HCT116 (cell line): ENCODE measurements at regions not wholly inside any gene's neighbourhood (a gene's known extent, or its start where the extent isn't known, plus 50 kb on each side); places are given as distances from the start of the nearest gene placed in this dataset.

Experiments
- ATAC-seq: fragments of 200-7000 bp; cut with Tn5 transposase; 2 replicates; pipeline ENCODE4 v1.9.1; 2020; ENCODE audit warnings: mild to moderate bottlenecking, moderate library complexity
- BruUV-seq: library from RNA; stranded (reverse); fragments of 400-500 nt; replicated peaks from 2 replicates; lab custom pipeline; 2021; lab: Mats Ljungman, UMichigan
- CTCF ChIA-PET: fragments of 300-600 bp; sonication (Branson Sonifier 250); formaldehyde crosslinking; loops from one replicate; lab custom pipeline; 2021; ENCODE audit warnings: antibody characterized with exemption; lab: Charles Lee
- POLR2A ChIA-PET: fragments of 300-600, 350-600 bp; sonication (Branson Sonifier 250); formaldehyde crosslinking; loops from one replicate; lab custom pipeline; 2021; ENCODE audit warnings: antibody characterized with exemption; lab: Charles Lee
- RAD21 ChIA-PET, 2 experiments: fragments of 300-600 bp; sonication (Branson Sonifier 250); formaldehyde crosslinking; loops; one replicate each; lab custom pipeline; 2023; ENCODE audit warnings: low total read pairs in 2 of 2; ENCODE audit not compliant: uncharacterized antibody in 2 of 2, unreplicated experiment in 2 of 2, low non-redundant PET in 1 of 2; lab: Charles Lee
- DNase-seq: peaks from one replicate; pipeline ENCODE4 v3.0.0-alpha.2; 2010; ENCODE audit warnings: low read depth, low spot score
- H2AFZ ChIP-seq: fragments of 200-600 bp; shearing (Covaris generic), sonication (generic); 2 replicates; pipeline ENCODE4 v1.6.1; 2017; ENCODE audit warnings: low read depth, mixed run types, mixed read lengths, antibody characterized with exemption, low read length; ENCODE audit not compliant: poor library complexity, severe bottlenecking
- H3K27ac ChIP-seq: 2 replicates; pipeline ENCODE4 v1.5.1; 2012; ENCODE audit warnings: low read depth, low read length
- H3K27me3 ChIP-seq: fragments of 200-600 bp; sonication (generic); 2 replicates; pipeline ENCODE4 v1.6.1; 2016; ENCODE audit warnings: mixed run types, low read length, mixed read lengths; ENCODE audit not compliant: insufficient read depth
- H3K36me3 ChIP-seq, 2 experiments: fragments of 200-500 bp in 1 of 2; fragments of 200-600 bp in 1 of 2; sonication (Bioruptor generic) in 1 of 2; sonication (generic) in 1 of 2; 2 replicates each; pipeline versions ENCODE4 v1.5.1 to v1.6.1; 2014 to 2016; ENCODE audit warnings: low read length in 2 of 2, inconsistent platforms in 1 of 2, mixed read lengths in 1 of 2, mixed run types in 1 of 2; ENCODE audit not compliant: insufficient read depth in 2 of 2, control insufficient read depth in 1 of 2
- H3K4me1 ChIP-seq, 2 experiments: fragments of 200-600 bp in 1 of 2; sonication (generic) in 1 of 2; 2 replicates each; pipeline versions ENCODE4 v1.5.1 to v1.6.1; 2012 to 2017; ENCODE audit warnings: low read length in 2 of 2, inconsistent platforms in 1 of 2, mild to moderate bottlenecking in 1 of 2, mixed read lengths in 1 of 2, mixed run types in 1 of 2, moderate library complexity in 1 of 2; ENCODE audit not compliant: insufficient read depth in 2 of 2, control insufficient read depth in 1 of 2
- H3K4me2 ChIP-seq: fragments of 200-600 bp; sonication (generic); 2 replicates; pipeline ENCODE4 v1.6.1; 2017; ENCODE audit warnings: mixed run types, low read length, mixed read lengths
- H3K4me3 ChIP-seq, 2 experiments: fragments of 200-600 bp in 1 of 2; sonication (generic) in 1 of 2; replicated peaks in 1 of 2; 2 replicates each; pipeline ENCODE4 v1.5.1; 2011 to 2016; ENCODE audit warnings: low read length in 2 of 2, control low read depth in 1 of 2, low read depth in 1 of 2, mild to moderate bottlenecking in 1 of 2, mixed read lengths in 1 of 2, mixed run types in 1 of 2
- H3K79me2 ChIP-seq: fragments of 200-600 bp; sonication (generic); 2 replicates; pipeline ENCODE4 v1.6.1; 2017; ENCODE audit warnings: mild to moderate bottlenecking, mixed run types, low read length, moderate library complexity, mixed read lengths; ENCODE audit not compliant: insufficient read depth
- H3K9ac ChIP-seq: fragments of 200-600 bp; sonication (generic); 2 replicates; pipeline ENCODE4 v1.6.1; 2016; ENCODE audit warnings: low read length, mixed read lengths
- H3K9me2 ChIP-seq: fragments of 200-600 bp; sonication (generic), shearing (Covaris generic); 2 replicates; pipeline ENCODE4 v1.6.1; 2017; ENCODE audit warnings: mixed run types, mild to moderate bottlenecking, moderate library complexity; ENCODE audit not compliant: insufficient read depth
- H3K9me3 ChIP-seq, 2 experiments: fragments of 200-500 bp in 1 of 2; fragments of 200-600 bp in 1 of 2; sonication (Bioruptor generic) in 1 of 2; sonication (generic) in 1 of 2; 2 replicates each; pipeline ENCODE4 v1.6.1; 2014 to 2017; ENCODE audit warnings: low read length in 2 of 2, mixed read lengths in 2 of 2, inconsistent platforms in 1 of 2, low read depth in 1 of 2, mild to moderate bottlenecking in 1 of 2, mixed run types in 1 of 2, moderate library complexity in 1 of 2; ENCODE audit not compliant: control insufficient read depth in 1 of 2, insufficient read depth in 1 of 2
- H4K20me1 ChIP-seq: fragments of 200-600 bp; sonication (generic), shearing (Covaris generic); 2 replicates; pipeline ENCODE4 v1.6.1; 2017; ENCODE audit warnings: mixed run types, mild to moderate bottlenecking, moderate library complexity; ENCODE audit not compliant: insufficient read depth
- ELF1 ChIP-seq: IDR thresholded peaks from 2 replicates; pipeline ENCODE4 v1.6.1; 2012; ENCODE audit warnings: low read depth, borderline replicate concordance
- EZH2 ChIP-seq: fragments of 200-600 bp; sonication (generic); IDR thresholded peaks from 2 replicates; pipeline ENCODE4 v1.6.1; 2017; ENCODE audit warnings: antibody characterized with exemption, mixed run types
- FOSL1 ChIP-seq: IDR thresholded peaks from 2 replicates; pipeline ENCODE4 v1.6.1; 2012; ENCODE audit warnings: low read depth
- RAD21 ChIP-seq: IDR thresholded peaks from 2 replicates; pipeline ENCODE4 v1.6.1; 2012; ENCODE audit warnings: low read depth, mild to moderate bottlenecking
- SP1 ChIP-seq: IDR thresholded peaks from 2 replicates; pipeline ENCODE4 v1.6.1; 2012; ENCODE audit warnings: low read depth
- TCF7L2 ChIP-seq: IDR thresholded peaks from 2 replicates; pipeline ENCODE4 v1.7.0; 2011; ENCODE audit warnings: borderline replicate concordance, inconsistent platforms; ENCODE audit not compliant: insufficient read depth, insufficient read length; ENCODE audit errors: extremely low read depth
- YY1 ChIP-seq: IDR thresholded peaks from 2 replicates; pipeline ENCODE4 v1.6.1; 2011; ENCODE audit warnings: low read length, low read depth, moderate library complexity, mild to moderate bottlenecking; ENCODE audit not compliant: insufficient replicate concordance; ENCODE audit errors: extremely low read depth
- intact Hi-C: fragments of 100-400 bp; cut with micrococcal nuclease; formaldehyde crosslinking; loops from 2 replicates; pipeline ENCODE4 v1.10.0; 2022
- TF ChIP-seq, protein P1 (sequence below): IDR thresholded peaks from 2 replicates; pipeline ENCODE4 v1.6.1; 2012; ENCODE audit warnings: low read depth

DNA sequence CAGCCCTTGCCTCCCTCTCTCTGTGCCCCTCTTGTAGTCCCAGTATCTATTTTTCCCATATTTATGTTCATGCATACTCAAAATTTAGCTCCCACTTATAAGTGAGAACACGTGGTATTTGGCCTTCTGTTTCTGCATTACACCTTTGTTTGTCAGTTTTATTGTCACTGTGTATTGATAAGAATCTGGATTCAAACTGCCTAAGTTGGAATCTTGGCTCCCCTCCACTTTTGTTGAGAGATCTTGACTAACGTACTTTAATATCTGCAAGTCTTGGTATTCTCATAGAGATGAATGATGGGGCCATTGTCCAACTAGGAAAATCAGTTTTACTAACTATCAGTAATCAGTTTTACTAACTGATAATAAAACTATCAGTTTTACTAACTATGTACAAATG lies 87.8 kb upstream of the PRMT6 start:
- H3K4me2 ChIP-seq = no peak overlapping the region
- H4K20me1 ChIP-seq = no peaks in the 10 kb centered on the region
- no peak overlapping the region for H3K9ac ChIP-seq
- TF ChIP-seq EZH2 = no peak
- TF ChIP-seq, protein P1, sequence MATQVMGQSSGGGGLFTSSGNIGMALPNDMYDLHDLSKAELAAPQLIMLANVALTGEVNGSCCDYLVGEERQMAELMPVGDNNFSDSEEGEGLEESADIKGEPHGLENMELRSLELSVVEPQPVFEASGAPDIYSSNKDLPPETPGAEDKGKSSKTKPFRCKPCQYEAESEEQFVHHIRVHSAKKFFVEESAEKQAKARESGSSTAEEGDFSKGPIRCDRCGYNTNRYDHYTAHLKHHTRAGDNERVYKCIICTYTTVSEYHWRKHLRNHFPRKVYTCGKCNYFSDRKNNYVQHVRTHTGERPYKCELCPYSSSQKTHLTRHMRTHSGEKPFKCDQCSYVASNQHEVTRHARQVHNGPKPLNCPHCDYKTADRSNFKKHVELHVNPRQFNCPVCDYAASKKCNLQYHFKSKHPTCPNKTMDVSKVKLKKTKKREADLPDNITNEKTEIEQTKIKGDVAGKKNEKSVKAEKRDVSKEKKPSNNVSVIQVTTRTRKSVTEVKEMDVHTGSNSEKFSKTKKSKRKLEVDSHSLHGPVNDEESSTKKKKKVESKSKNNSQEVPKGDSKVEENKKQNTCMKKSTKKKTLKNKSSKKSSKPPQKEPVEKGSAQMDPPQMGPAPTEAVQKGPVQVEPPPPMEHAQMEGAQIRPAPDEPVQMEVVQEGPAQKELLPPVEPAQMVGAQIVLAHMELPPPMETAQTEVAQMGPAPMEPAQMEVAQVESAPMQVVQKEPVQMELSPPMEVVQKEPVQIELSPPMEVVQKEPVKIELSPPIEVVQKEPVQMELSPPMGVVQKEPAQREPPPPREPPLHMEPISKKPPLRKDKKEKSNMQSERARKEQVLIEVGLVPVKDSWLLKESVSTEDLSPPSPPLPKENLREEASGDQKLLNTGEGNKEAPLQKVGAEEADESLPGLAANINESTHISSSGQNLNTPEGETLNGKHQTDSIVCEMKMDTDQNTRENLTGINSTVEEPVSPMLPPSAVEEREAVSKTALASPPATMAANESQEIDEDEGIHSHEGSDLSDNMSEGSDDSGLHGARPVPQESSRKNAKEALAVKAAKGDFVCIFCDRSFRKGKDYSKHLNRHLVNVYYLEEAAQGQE = no peak
- TF ChIP-seq ELF1 = no peak
- no peak for TF ChIP-seq TCF7L2
- TF ChIP-seq FOSL1 = no peak
- TF ChIP-seq RAD21 = no peak
- TF ChIP-seq SP1 = no peak
- no peak for TF ChIP-seq YY1
- H3K9me3 ChIP-seq = peaks cover 0 to 4% of the 10 kb centered on the region in 2 experiments; a peak in 2 of 4 replicates
- ChIA-PET CTCF (no interaction called here), RAD21 (no interaction called here), POLR2A (no interaction called here)
- H3K9me2 ChIP-seq = no peaks in the 10 kb centered on the region
- ATAC-seq = no peak
- BruUV-seq = no TSS peak
- intact Hi-C loops = no loop called here
- no peaks in the 10 kb centered on the region for H3K27me3 ChIP-seq
- no peak overlapping the region for H3K4me3 ChIP-seq
- no peaks in the 10 kb centered on the region for H3K36me3 ChIP-seq
- no peak overlapping the region for H3K27ac ChIP-seq
- no peak overlapping the region for H2AFZ ChIP-seq
- DNase-seq = no peak
- H3K4me1 ChIP-seq = no peaks in the 10 kb centered on the region
- no peaks in the 10 kb centered on the region for H3K79me2 ChIP-seq
